Endothelial cell of umbilical vein (primary cell): ENCODE measurements at regions not wholly inside any gene's neighbourhood (a gene's known extent, or its start where the extent isn't known, plus 50 kb on each side); places are given as distances from the start of the nearest gene placed in this dataset.

ENCODE experiments used
- BruUV-seq: library from RNA; stranded (reverse); fragments of 400-500 nt; replicated peaks from 2 replicates; lab custom pipeline; 2021; lab: Mats Ljungman, UMichigan
- CTCF ChIA-PET: fragments of 300-600, 350-600 bp; sonication (Branson Sonifier 250); formaldehyde crosslinking; loops from one replicate; lab custom pipeline; 2021; ENCODE audit warnings: antibody characterized with exemption, inconsistent platforms; lab: Charles Lee
- POLR2A ChIA-PET: fragments of 300-600, 350-600 bp; sonication (Branson Sonifier 250); formaldehyde crosslinking; loops from one replicate; lab custom pipeline; 2021; ENCODE audit warnings: antibody characterized with exemption, inconsistent platforms; lab: Charles Lee
- DNase-seq: peaks from one replicate; pipeline ENCODE4 v3.0.0-alpha.2; 2011; ENCODE audit warnings: low read depth, low spot score
- FAIRE-seq: peaks from 2 replicates; lab custom pipeline; 2011; peaks lifted over from hg19 to GRCh38; lab: Jason Lieb, UNC
- H2AFZ ChIP-seq: 2 replicates; pipeline ENCODE4 v1.6.0; 2012; ENCODE audit warnings: low read depth, low read length, control low read depth, inconsistent platforms
- H3K27ac ChIP-seq: 2 replicates; pipeline ENCODE4 v1.5.1; 2011; ENCODE audit warnings: low read depth, mild to moderate bottlenecking, control low read depth, low read length, moderate library complexity; ENCODE audit not compliant: insufficient read depth
- H3K27me3 ChIP-seq, 2 experiments: 2 replicates each; pipeline versions ENCODE4 v1.6.0 to v1.6.1; 2011; ENCODE audit warnings: low read length in 2 of 2, mixed read lengths in 1 of 2; ENCODE audit not compliant: control insufficient read depth in 2 of 2, insufficient read depth in 2 of 2
- H3K36me3 ChIP-seq, 2 experiments: 2 replicates in 1 of 2; 3 replicates in 1 of 2; pipeline ENCODE4 v1.5.1; 2011; ENCODE audit warnings: low read length in 2 of 2, mild to moderate bottlenecking in 1 of 2, moderate library complexity in 1 of 2; ENCODE audit not compliant: control insufficient read depth in 2 of 2, insufficient read depth in 2 of 2; ENCODE audit errors: extremely low read depth in 1 of 2
- H3K4me1 ChIP-seq: 3 replicates; pipeline ENCODE4 v1.5.1; 2011; ENCODE audit warnings: mild to moderate bottlenecking, low read length; ENCODE audit not compliant: control insufficient read depth, insufficient read depth; ENCODE audit errors: extremely low read depth
- H3K4me2 ChIP-seq: 2 replicates; pipeline ENCODE4 v1.6.1; 2011; ENCODE audit warnings: low read length, control low read depth, mixed read lengths; ENCODE audit not compliant: insufficient read depth
- H3K4me3 ChIP-seq, 3 experiments: fragments of 200-600 bp in 1 of 3; sonication (generic), shearing (Covaris generic) in 1 of 3; replicated peaks in 1 of 3; 2 replicates each; pipeline ENCODE4 v1.5.1; 2011 to 2016; ENCODE audit warnings: control low read depth in 3 of 3, low read length in 3 of 3, mild to moderate bottlenecking in 2 of 3, inconsistent platforms in 1 of 3, low read depth in 1 of 3, moderate library complexity in 1 of 3; ENCODE audit not compliant: insufficient read depth in 1 of 3
- H3K79me2 ChIP-seq: 2 replicates; pipeline ENCODE4 v1.6.0; 2012; ENCODE audit warnings: low read length, inconsistent platforms; ENCODE audit not compliant: control insufficient read depth, insufficient read depth
- H3K9ac ChIP-seq: replicated peaks from 2 replicates; pipeline ENCODE3; 2011; ENCODE audit warnings: low read length, control low read depth; ENCODE audit not compliant: insufficient read depth; ENCODE audit errors: extremely low read depth
- H3K9me1 ChIP-seq: replicated peaks from 3 replicates; pipeline ENCODE4 v1.6.0; 2011; ENCODE audit warnings: mild to moderate bottlenecking, low read length; ENCODE audit not compliant: control insufficient read depth, insufficient read depth; ENCODE audit errors: extremely low read depth
- H3K9me3 ChIP-seq: replicated peaks from 2 replicates; pipeline ENCODE4 v1.5.1; 2012; ENCODE audit warnings: low read length, inconsistent platforms; ENCODE audit not compliant: control insufficient read depth, insufficient read depth
- H4K20me1 ChIP-seq: replicated peaks from 2 replicates; pipeline ENCODE3; 2011; ENCODE audit warnings: mild to moderate bottlenecking, low read length; ENCODE audit not compliant: control insufficient read depth, insufficient read depth; ENCODE audit errors: extremely low read depth
- CTCF ChIP-seq, 2 donors: IDR thresholded peaks; 1 replicate in 1 of 2; 2 replicates in 1 of 2; pipeline ENCODE4 v1.5.1; 2011; ENCODE audit warnings: low read length in 2 of 2, mild to moderate bottlenecking in 2 of 2, moderate library complexity in 2 of 2, control low read depth in 1 of 2, inconsistent platforms in 1 of 2, low read depth in 1 of 2; ENCODE audit not compliant: insufficient read depth in 1 of 2; ENCODE audit errors: extremely low read depth in 1 of 2
- EZH2 ChIP-seq: IDR thresholded peaks from 2 replicates; pipeline ENCODE4 v1.6.1; 2012; ENCODE audit warnings: borderline replicate concordance, low read depth, mild to moderate bottlenecking, moderate library complexity, low read length, inconsistent platforms; ENCODE audit not compliant: severe bottlenecking
- FOS ChIP-seq: IDR thresholded peaks from 2 replicates; pipeline ENCODE4 v1.6.1; 2011; ENCODE audit warnings: mild to moderate bottlenecking, low read length, moderate library complexity, borderline replicate concordance; ENCODE audit not compliant: insufficient read depth
- GATA2 ChIP-seq: IDR thresholded peaks from 2 replicates; pipeline ENCODE4 v1.7.0; 2011; ENCODE audit warnings: low read depth, mild to moderate bottlenecking, moderate library complexity, mixed read lengths, low read length; ENCODE audit not compliant: insufficient read length, insufficient read depth
- JUN ChIP-seq: IDR thresholded peaks from 2 replicates; pipeline ENCODE4 v1.6.1; 2011; ENCODE audit warnings: borderline replicate concordance, low read depth; ENCODE audit not compliant: insufficient read length, insufficient read depth
- MAX ChIP-seq: IDR thresholded peaks from 2 replicates; pipeline ENCODE4 v1.6.1; 2011; ENCODE audit not compliant: insufficient read depth, insufficient read length
- MYC ChIP-seq: IDR thresholded peaks from one replicate; pipeline ENCODE4 v1.6.1; 2011; ENCODE audit warnings: mild to moderate bottlenecking, low read depth, low read length
- POLR2A ChIP-seq: IDR thresholded peaks from 2 replicates; pipeline ENCODE4 v1.6.1; 2012; ENCODE audit warnings: low read depth, mild to moderate bottlenecking, control low read depth, low read length
- POLR2AphosphoS5 ChIP-seq: IDR thresholded peaks from 2 replicates; pipeline ENCODE4 v1.6.1; 2012; ENCODE audit warnings: low read depth, mild to moderate bottlenecking, control low read depth, low read length, moderate library complexity; ENCODE audit not compliant: insufficient read depth
- dilution Hi-C: fragments of 300-500 bp; cut with MboI; formaldehyde crosslinking; loops from one replicate; pipeline ENCODE4 v1.15.0; 2019; ENCODE audit warnings: low sequenced_read_pairs; ENCODE audit not compliant: extremely low pct_ligation_motif_present
- intact Hi-C: fragments of 100-400 bp; cut with micrococcal nuclease; formaldehyde crosslinking; loops from one replicate; pipeline ENCODE4 v1.10.0; 2022

- Histone ChIP-seq H3K36me3 (no peaks in the 10 kb centered on the region), H3K27me3 (no peaks in the 10 kb centered on the region), H3K4me2 (no peak overlapping the region), H4K20me1 (no peaks in the 10 kb centered on the region), H3K27ac (no peak overlapping the region), H3K9ac (no peak overlapping the region), H3K9me3 (no peaks in the 10 kb centered on the region), H3K9me1 (no peaks in the 10 kb centered on the region), H2AFZ (no peak overlapping the region), H3K4me3 (no peak overlapping the region), H3K79me2 (no peaks in the 10 kb centered on the region), H3K4me1 (no peaks in the 10 kb centered on the region)
- ChIA-PET POLR2A (no interaction called here), CTCF (interaction anchor here (0.6 kb wide), 1 partner anchor 278 kb away, joined by 4 read pairs; no protein-coding TSS in a partner anchor)
- FAIRE-seq (no peak), DNase-seq (no peak)
- TF ChIP-seq FOS (no peak), GATA2 (no peak), POLR2AphosphoS5 (no peak), POLR2A (no peak), EZH2 (no peak), MYC (no peak), MAX (no peak), JUN (no peak), CTCF (IDR thresholded peaks at IDR 0.05; ENCODE audit: extremely low read depth in 1 of 2, insufficient read depth in 1 of 2, low read depth in 1 of 2, low read length in 2 of 2) (no peak)
- BruUV-seq = no TSS peak
- intact Hi-C loops = no loop called here
- dilution Hi-C loops = no loop called here
These were observed 307.2 kb downstream of the MYCN start for GRCh38 chr2:16247326-16248122.
